ENCODE measurements at regions not wholly inside any gene's neighbourhood (a gene's known extent, or its start where the extent isn't known, plus 50 kb on each side); places are given as distances from the start of the nearest gene placed in this dataset.
"Not testable (repeated sequence)": the region's sequence is repeated elsewhere in the genome, so short reads cannot be mapped to it uniquely, and the experiment has no call there.

DNA sequence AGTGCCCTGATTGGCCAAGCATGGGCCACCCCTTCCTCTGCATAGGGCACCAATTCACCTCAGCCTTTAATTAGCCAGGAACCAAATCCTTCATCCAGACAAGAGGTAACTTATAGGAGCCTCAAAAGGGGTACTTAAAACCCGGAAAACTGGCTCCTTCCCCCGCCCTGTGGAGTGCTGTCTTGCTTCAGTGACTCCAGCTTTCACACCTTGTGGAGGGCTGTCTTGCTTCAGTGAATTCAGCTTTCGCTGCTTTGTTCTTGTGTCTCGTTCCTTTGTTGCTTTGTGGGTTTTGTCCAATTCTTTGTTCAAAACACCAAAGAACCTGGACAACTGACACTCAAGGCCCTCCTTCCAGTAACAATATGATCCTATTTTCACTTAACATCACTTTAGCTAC, 82.2 kb upstream of the FRG1 start:
- no peak for DNase-seq

GRCh38 chr4:189861101-189861500, 79.6 kb upstream of the FRG1 start:
- no peak for DNase-seq

GRCh38 chr4:189869236-189869635, 71.4 kb upstream of the FRG1 start:
- DNase-seq: no peak

- no peak for DNase-seq
These were observed 70.0 kb upstream of the FRG1 start for GRCh38 chr4:189870511-189871234.

GRCh38 chr4:189874591-189874990, 66.1 kb upstream of the FRG1 start:
- DNase-seq: no peak

- DNase-seq: not testable (repeated sequence)
These were observed 59.5 kb upstream of the FRG1 start for GRCh38 chr4:189881190-189881589.

- DNase-seq: not testable (repeated sequence)
These were observed 52.3 kb upstream of the FRG1 start for GRCh38 chr4:189888407-189888806.

Measured in amniotic stem cell (primary cell).